ENCODE measurements at regions not wholly inside any gene's neighbourhood (a gene's known extent, or its start where the extent isn't known, plus 50 kb on each side); places are given as distances from the start of the nearest gene placed in this dataset.

DNA sequence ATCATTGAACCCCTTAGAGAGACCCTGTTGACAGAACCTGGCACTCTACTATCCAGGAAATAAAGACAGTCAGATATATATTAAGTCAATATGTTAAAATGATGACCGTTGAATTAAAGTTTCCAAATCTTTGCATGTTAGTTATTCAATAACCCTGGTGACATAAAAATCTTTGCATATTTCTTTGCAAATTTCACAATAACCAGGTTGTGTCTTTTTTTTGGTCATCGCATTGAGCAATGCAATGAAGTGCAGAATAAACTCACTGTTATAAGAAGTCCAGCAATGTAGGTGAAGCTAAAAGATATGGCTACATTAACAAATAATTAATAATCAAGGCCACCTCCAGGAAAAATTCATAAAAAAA lies 596.9 kb downstream of the NYAP2 start:
- TF ChIP-seq, protein P1, sequence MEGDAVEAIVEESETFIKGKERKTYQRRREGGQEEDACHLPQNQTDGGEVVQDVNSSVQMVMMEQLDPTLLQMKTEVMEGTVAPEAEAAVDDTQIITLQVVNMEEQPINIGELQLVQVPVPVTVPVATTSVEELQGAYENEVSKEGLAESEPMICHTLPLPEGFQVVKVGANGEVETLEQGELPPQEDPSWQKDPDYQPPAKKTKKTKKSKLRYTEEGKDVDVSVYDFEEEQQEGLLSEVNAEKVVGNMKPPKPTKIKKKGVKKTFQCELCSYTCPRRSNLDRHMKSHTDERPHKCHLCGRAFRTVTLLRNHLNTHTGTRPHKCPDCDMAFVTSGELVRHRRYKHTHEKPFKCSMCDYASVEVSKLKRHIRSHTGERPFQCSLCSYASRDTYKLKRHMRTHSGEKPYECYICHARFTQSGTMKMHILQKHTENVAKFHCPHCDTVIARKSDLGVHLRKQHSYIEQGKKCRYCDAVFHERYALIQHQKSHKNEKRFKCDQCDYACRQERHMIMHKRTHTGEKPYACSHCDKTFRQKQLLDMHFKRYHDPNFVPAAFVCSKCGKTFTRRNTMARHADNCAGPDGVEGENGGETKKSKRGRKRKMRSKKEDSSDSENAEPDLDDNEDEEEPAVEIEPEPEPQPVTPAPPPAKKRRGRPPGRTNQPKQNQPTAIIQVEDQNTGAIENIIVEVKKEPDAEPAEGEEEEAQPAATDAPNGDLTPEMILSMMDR (IDR thresholded peaks at IDR 0.05; ENCODE audit: borderline replicate concordance, insufficient read depth, low read depth, low read length) = no peak
- H3K4me3 ChIP-seq (ENCODE audit: low read depth, low read length) = no peak overlapping the region

DNA sequence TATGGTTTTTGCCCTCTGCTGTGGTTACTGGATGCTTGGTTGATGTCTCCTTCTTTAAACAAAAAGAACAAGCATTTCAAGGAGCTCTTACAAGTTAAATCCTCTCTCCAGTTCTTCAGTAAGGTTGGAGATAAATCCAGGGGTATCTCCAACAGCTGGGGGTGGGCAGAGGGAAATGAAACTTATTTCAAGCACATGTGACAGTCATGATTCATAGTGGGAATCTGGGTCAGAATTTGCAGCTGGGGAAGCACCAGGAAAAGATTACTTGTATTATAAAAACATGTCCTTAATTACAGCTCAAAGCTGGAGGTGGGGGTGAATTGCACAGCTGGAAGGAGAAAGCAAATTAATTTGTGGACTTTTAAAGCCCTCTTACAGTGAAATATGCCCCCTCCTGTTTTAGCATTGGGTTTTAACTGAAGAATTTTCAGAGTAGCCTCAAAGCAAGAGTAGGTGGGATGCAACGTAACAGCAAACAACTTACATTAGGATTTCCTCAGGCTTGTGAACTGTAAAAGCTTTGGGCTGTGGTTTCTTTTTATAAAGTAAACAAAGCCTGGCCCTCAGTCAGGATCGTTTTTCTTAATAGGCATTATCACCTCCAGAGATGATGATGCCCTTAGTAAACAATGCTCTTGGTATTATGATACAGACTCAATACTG lies 596.4 kb downstream of the NYAP2 start:
- TF ChIP-seq, protein P1 (IDR thresholded peaks at IDR 0.05; ENCODE audit: borderline replicate concordance, insufficient read depth, low read depth, low read length) = no peak
- no peak overlapping the region for H3K4me3 ChIP-seq (ENCODE audit: low read depth, low read length)

GRCh38 chr2:225994748-225995405 lies 595.4 kb downstream of the NYAP2 start:
- TF ChIP-seq, protein P1 (IDR thresholded peaks at IDR 0.05; ENCODE audit: borderline replicate concordance, insufficient read depth, low read depth, low read length) = no peak
- no peak overlapping the region for H3K4me3 ChIP-seq (ENCODE audit: low read depth, low read length)

DNA sequence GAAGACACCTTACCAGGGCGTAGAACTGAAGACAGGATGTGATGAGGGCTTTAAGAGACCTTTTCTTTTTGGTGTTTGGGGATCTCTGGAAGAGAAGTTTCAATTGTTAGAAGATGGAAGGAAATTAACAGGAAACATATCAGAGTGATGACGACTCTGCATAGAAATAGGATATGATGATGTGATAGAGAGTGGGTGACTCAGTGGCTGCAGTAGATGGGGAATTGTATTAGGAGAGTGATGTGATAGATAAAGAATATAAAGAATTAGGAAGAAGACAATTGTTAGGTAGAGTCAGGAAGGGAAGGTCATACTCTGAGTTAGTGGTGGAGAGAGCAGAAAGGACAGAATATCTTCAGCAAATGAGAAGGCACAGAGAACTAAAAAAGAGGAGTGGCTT lies 593.9 kb downstream of the NYAP2 start:
- TF ChIP-seq, protein P1 (IDR thresholded peaks at IDR 0.05; ENCODE audit: borderline replicate concordance, insufficient read depth, low read depth, low read length) = no peak
- H3K4me3 ChIP-seq (ENCODE audit: low read depth, low read length) = no peak overlapping the region

DNA sequence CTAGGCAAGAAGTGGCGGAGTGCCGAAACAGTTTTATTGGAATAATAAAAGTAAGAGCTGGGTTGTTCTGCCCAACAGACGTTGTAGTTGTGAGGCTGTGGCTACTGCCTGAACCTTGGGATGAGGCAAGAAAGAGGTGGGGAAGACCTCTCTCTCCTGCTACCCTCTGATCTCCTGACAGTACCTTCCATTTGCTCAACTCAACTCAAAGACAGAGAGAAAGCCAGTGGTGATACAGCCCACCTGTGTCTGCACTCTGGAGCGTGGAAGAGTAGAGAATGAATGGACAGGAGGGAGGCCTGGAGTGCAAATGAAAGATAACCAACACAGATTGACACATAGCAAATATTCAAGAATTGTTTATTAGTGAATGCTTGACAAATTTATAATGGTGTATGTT lies 590.3 kb downstream of the NYAP2 start:
- TF ChIP-seq, protein P1 (IDR thresholded peaks at IDR 0.05; ENCODE audit: borderline replicate concordance, insufficient read depth, low read depth, low read length) = no peak
- no peak overlapping the region for H3K4me3 ChIP-seq (ENCODE audit: low read depth, low read length)

GRCh38 chr2:225980372-225980771 lies 580.9 kb downstream of the NYAP2 start:
- no peak overlapping the region for H3K4me3 ChIP-seq (ENCODE audit: low read depth, low read length)
- TF ChIP-seq, protein P1 (IDR thresholded peaks at IDR 0.05; ENCODE audit: borderline replicate concordance, insufficient read depth, low read depth, low read length) = no peak

GRCh38 chr2:225971433-225971832 lies 571.9 kb downstream of the NYAP2 start:
- TF ChIP-seq, protein P1 (IDR thresholded peaks at IDR 0.05; ENCODE audit: borderline replicate concordance, insufficient read depth, low read depth, low read length) = no peak
- no peak overlapping the region for H3K4me3 ChIP-seq (ENCODE audit: low read depth, low read length)

Data from GM12875 (cell line).